Endodermal cell (in vitro differentiated cells): ENCODE measurements at regions not wholly inside any gene's neighbourhood (a gene's known extent, or its start where the extent isn't known, plus 50 kb on each side); places are given as distances from the start of the nearest gene placed in this dataset.

Source experiments
- DNase-seq: peaks from one replicate; pipeline ENCODE4 v3.0.0-alpha.2; 2017
- H3K27ac ChIP-seq: 2 replicates; pipeline ENCODE4 v1.5.1; 2013; ENCODE audit warnings: mild to moderate bottlenecking, low read depth, low read length, moderate library complexity
- H3K27me3 ChIP-seq: 2 replicates; pipeline ENCODE4 v1.6.1; 2013; ENCODE audit warnings: mild to moderate bottlenecking, low read length, moderate library complexity; ENCODE audit not compliant: insufficient read depth, control insufficient read depth, poor library complexity, severe bottlenecking
- H3K36me3 ChIP-seq: 2 replicates; pipeline ENCODE4 v1.7.0; 2013; ENCODE audit warnings: mild to moderate bottlenecking, low read length, moderate library complexity; ENCODE audit not compliant: control insufficient read depth, insufficient read depth
- H3K4me1 ChIP-seq: one replicate; pipeline ENCODE4 v1.7.0; 2013; ENCODE audit warnings: low read length; ENCODE audit not compliant: control insufficient read depth, insufficient read depth
- H3K4me3 ChIP-seq: 2 replicates; pipeline ENCODE4 v1.5.1; 2013; ENCODE audit warnings: mild to moderate bottlenecking, low read length, moderate library complexity
- H3K9ac ChIP-seq: 2 replicates; pipeline ENCODE4 v1.6.1; 2013; ENCODE audit warnings: mild to moderate bottlenecking, low read length, moderate library complexity; ENCODE audit not compliant: poor library complexity, severe bottlenecking; ENCODE audit errors: extremely low read depth
- H3K9me3 ChIP-seq: 2 replicates; pipeline ENCODE4 v1.6.1; 2013; ENCODE audit warnings: mild to moderate bottlenecking, low read length, moderate library complexity; ENCODE audit not compliant: control insufficient read depth
- H3K27ac Mint-ChIP-seq: 2 replicates; pipeline ENCODE4 v1.8.0; 2020; ENCODE audit warnings: mixed read lengths
- H3K27me3 Mint-ChIP-seq: 2 replicates; pipeline ENCODE4 v1.8.0; 2021; ENCODE audit warnings: mild to moderate bottlenecking, mixed read lengths; ENCODE audit not compliant: insufficient read depth
- H3K36me3 Mint-ChIP-seq: 2 replicates; pipeline ENCODE4 v1.8.0; 2020; ENCODE audit warnings: low read depth, mixed read lengths
- H3K4me1 Mint-ChIP-seq: 2 replicates; pipeline ENCODE4 v1.8.0; 2020; ENCODE audit warnings: mixed read lengths
- H3K4me3 Mint-ChIP-seq: 2 replicates; pipeline ENCODE4 v1.8.0; 2020; ENCODE audit warnings: mild to moderate bottlenecking, moderate library complexity, mixed read lengths
- H3K9me3 Mint-ChIP-seq: 2 replicates; pipeline ENCODE4 v1.8.0; 2020; ENCODE audit warnings: mild to moderate bottlenecking, mixed read lengths
- WGBS, 2 experiments: methylation state at CpG; one replicate each; pipeline versions ENCODE4 v1.1.5 to v1.1.7; 2013; ENCODE audit warnings: missing lambda C conversion rate in 2 of 2, mixed read lengths in 1 of 2; ENCODE audit not compliant: insufficient coverage in 1 of 2, insufficient read length in 1 of 2; 5-methylcytosine and 5-hydroxymethylcytosine counted together
- TF ChIP-seq, protein P1 (sequence below): fragments of 200-600 bp; sonication (generic); conservative IDR thresholded peaks from 2 replicates; pipeline ENCODE4 v1.5.0; 2021; ENCODE audit warnings: antibody characterized with exemption, mild to moderate bottlenecking

DNA sequence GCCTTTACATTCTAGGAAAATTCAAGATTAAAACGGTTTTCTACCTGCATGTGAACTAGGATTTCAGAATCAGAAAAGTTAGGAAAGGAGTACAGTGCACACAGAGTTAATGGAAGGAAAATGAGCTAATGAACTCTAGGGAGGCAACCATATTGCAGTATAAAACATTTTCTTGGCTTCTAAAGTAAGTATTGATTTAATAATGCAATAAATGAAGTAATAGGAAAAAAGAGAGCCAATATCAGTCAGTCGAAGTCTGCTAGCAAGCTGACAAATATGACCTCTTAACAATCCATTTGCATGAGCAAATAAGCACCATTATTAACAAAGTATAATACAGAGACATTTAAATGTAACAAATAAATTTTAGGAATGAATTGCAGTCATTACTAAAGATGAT, 80.2 kb upstream of the COL3A1 start:
- Histone ChIP-seq H3K9ac (no peak overlapping the region), H3K36me3 (no peaks in the 10 kb centered on the region), H3K27ac (no peak overlapping the region), H3K4me3 (no peak overlapping the region), H3K9me3 (peaks cover 2% of the 10 kb centered on the region), H3K27me3 (no peaks in the 10 kb centered on the region), H3K4me1 (no peaks in the 10 kb centered on the region)
- no peak for DNase-seq
- Mint-ChIP-seq H3K27ac (no peak overlapping the region), H3K4me1 (no peaks in the 10 kb centered on the region), H3K4me3 (no peak overlapping the region), H3K27me3 (no peaks in the 10 kb centered on the region), H3K9me3 (peaks cover 5% of the 10 kb centered on the region), H3K36me3 (no peaks in the 10 kb centered on the region)
- WGBS, 2 experiments = 76 to 89% methylated on average over 1 to 2 of the region's 2 CpGs
- TF ChIP-seq, protein P1, sequence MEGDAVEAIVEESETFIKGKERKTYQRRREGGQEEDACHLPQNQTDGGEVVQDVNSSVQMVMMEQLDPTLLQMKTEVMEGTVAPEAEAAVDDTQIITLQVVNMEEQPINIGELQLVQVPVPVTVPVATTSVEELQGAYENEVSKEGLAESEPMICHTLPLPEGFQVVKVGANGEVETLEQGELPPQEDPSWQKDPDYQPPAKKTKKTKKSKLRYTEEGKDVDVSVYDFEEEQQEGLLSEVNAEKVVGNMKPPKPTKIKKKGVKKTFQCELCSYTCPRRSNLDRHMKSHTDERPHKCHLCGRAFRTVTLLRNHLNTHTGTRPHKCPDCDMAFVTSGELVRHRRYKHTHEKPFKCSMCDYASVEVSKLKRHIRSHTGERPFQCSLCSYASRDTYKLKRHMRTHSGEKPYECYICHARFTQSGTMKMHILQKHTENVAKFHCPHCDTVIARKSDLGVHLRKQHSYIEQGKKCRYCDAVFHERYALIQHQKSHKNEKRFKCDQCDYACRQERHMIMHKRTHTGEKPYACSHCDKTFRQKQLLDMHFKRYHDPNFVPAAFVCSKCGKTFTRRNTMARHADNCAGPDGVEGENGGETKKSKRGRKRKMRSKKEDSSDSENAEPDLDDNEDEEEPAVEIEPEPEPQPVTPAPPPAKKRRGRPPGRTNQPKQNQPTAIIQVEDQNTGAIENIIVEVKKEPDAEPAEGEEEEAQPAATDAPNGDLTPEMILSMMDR = no peak

DNA sequence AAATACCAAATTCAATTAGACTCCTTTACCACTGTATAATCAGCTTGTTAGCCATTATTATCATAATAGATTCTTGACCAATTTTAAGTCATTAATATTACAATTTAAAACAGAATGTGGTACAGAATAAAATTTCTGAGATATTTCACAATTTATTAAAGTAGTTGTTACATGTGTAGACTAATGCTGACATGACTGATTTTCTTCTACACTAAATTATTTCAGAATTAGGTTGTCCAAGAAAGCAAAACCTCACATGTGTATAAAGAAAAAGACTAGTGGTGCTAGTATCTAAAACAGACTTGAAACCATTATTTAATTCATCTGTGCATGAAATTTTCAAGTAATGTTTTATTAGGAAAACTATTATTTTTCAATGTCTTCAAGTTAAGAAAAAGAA, 79.2 kb upstream of the COL3A1 start:
- Histone ChIP-seq H3K4me1 (no peaks in the 10 kb centered on the region), H3K36me3 (no peaks in the 10 kb centered on the region), H3K27ac (no peak overlapping the region), H3K27me3 (no peaks in the 10 kb centered on the region), H3K9me3 (no peaks in the 10 kb centered on the region), H3K9ac (no peak overlapping the region), H3K4me3 (no peak overlapping the region)
- Mint-ChIP-seq H3K27me3 (no peaks in the 10 kb centered on the region), H3K27ac (no peak overlapping the region), H3K4me3 (no peak overlapping the region), H3K9me3 (peaks cover 4% of the 10 kb centered on the region), H3K4me1 (no peaks in the 10 kb centered on the region), H3K36me3 (no peaks in the 10 kb centered on the region)
- TF ChIP-seq, protein P1 = no peak
- DNase-seq = no peak

DNA sequence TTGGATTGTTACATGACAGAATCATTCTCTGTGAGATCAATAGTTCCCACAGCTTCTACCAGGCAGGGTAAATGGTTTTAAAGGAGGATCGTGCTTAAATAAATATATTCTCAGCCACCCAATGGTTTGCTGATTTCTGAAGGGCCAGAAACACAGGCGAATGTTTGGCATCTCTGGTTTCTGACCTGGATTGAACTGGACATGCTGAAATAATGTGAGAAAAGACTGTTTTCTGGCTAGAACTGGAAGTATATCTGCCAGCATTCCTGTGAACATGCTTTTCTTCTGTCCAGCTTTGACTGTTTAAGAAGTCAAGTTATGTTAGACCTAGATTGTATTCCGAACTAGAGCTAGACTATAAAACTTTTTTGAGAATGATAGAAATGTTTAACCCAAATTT, 77.1 kb upstream of the COL3A1 start:
- no peaks in the 10 kb centered on the region for H3K36me3 ChIP-seq
- H3K4me1 Mint-ChIP-seq = no peaks in the 10 kb centered on the region
- no peak overlapping the region for H3K4me3 Mint-ChIP-seq
- no peaks in the 10 kb centered on the region for H3K27me3 ChIP-seq
- H3K27me3 Mint-ChIP-seq = no peaks in the 10 kb centered on the region
- H3K27ac ChIP-seq = no peak overlapping the region
- TF ChIP-seq, protein P1 = no peak
- H3K4me1 ChIP-seq = no peaks in the 10 kb centered on the region
- no peak overlapping the region for H3K9ac ChIP-seq
- DNase-seq = no peak
- no peaks in the 10 kb centered on the region for H3K9me3 Mint-ChIP-seq
- no peak overlapping the region for H3K27ac Mint-ChIP-seq
- no peak overlapping the region for H3K4me3 ChIP-seq
- H3K36me3 Mint-ChIP-seq = no peaks in the 10 kb centered on the region
- WGBS, 2 experiments = 90 to 97% methylated on average over 3 of the region's 3 CpGs
- no peaks in the 10 kb centered on the region for H3K9me3 ChIP-seq
